Activated CD4-positive, alpha-beta T cell treated with anti-CD3 and anti-CD28 coated beads for 24 hours (primary cell): ENCODE measurements at regions not wholly inside any gene's neighbourhood (a gene's known extent, or its start where the extent isn't known, plus 50 kb on each side); places are given as distances from the start of the nearest gene placed in this dataset.
"Not testable (repeated sequence)": the region's sequence is repeated elsewhere in the genome, so short reads cannot be mapped to it uniquely, and the experiment has no call there.

Experiments
- DNase-seq, 2 donors: peaks; one replicate each; pipeline ENCODE4 v3.0.0-alpha.2; 2020; ENCODE audit warnings: low read depth in 2 of 2

DNA sequence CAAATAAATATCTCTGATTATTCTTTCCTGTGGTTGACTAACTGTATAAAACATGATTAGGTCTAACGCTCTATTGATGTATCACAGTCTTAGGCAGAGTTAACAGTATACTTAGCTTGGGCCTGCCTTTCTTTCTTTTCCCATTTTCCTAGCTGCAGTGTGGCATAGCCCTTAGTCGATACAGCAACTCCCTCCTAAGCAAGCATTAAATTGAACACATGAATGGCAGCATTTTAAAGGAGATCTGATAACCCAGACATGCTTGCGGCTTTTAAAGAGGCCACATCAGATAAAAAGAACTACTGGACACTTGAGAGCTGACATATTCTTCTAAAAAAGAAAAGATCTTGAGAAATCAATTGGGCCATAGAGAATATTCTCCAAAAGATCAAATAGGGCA, 312.0 kb upstream of the TMPRSS15 start:
- DNase-seq, result no peak

- DNase-seq, result no peak
These were observed 313.1 kb upstream of the TMPRSS15 start for GRCh38 chr21:18716578-18717138.

DNA sequence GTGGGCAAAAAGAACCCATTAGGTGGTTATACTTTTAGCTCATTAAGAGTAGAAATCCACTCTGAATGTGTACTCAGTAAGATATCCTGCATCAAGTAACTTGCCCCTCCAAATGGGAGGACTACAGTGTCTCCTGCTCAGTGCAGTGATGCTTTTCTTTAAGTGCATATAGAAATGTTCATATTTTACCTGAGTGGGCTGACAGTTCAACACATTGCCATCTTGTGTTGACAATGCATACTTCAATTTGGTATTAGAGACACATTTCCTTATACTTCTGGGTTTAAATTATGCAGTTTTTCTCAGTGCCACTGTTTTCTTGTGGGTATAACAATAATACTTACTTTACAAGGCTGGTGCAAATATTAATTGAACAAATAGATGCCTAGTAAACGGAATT, 318.6 kb upstream of the TMPRSS15 start:
- no peak for DNase-seq

DNA sequence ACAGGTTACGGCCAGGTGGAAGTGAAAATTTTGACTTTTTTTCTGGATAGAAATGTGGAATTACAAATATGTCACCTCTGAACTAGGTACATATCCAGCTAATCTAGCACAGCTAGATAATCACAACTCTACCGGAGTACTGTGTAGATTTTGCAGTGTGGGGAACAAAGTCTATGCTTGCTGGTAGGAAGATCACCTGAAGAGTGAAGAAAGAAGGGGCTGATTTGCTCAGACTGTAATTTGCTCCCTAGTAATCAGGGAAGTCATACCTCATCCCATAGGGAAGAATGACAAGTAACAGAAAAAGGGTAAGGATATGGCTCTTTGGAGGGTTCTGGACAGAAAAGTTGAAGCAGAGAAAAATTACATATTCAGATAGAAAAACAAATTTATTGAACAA, 319.6 kb upstream of the TMPRSS15 start:
- no peak for DNase-seq

DNA sequence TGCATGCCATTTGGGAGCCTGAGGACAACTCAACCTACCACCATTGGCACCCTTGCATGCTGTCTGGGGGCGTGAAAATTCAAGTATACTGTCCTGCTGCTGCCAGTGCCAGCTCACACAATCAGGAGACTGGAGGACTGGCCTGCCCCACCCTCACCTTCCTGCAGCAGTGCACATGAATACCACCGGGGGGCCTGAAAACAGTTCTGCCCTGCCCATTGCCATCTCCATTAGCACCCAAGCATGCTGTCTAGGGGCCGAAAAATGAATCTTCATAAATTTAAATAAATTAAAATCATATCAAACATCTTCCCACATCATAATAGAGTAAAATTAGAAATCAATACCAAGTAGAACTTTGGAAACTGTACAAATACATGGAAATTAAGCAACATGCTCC, 322.1 kb upstream of the TMPRSS15 start:
- DNase-seq, result no peak

DNA sequence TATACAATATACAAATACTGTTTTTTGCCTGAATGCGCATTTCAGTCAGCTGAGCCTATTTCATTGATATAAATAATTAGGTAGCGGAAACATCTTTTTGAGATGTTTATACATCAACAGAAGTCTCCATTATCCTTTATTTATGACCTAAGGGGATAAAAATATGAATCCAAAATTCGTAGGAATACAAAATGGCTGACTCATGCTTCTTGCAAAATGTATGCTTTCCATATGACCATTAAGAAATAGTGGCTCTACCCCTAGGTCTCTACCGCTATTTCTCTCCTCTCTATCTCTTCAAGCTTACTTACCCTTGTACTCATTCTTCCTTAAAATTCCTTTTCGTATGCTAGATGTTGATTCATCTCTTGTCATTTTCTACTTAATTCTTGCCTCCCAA, 338.4 kb upstream of the TMPRSS15 start:
- DNase-seq, result no peak

DNA sequence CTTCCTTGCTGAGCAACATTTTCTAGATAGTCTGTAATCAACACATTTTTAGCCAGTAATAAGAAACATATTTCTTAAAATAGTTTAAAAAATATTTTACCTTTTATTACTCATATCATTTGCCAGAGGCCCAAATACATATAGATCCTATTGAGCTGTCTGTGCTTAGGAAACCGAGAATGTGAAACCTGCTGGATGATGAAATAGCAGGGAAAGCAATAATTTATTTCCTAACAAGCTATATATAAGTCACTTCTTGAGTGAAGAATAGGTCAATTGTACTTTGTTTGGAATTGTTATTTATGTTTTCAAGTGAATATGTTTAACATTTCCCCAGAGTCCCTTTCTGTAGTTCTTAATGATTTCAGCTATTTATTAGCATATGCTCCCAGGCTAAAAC, 339.9 kb upstream of the TMPRSS15 start:
- DNase-seq, result no peak

DNA sequence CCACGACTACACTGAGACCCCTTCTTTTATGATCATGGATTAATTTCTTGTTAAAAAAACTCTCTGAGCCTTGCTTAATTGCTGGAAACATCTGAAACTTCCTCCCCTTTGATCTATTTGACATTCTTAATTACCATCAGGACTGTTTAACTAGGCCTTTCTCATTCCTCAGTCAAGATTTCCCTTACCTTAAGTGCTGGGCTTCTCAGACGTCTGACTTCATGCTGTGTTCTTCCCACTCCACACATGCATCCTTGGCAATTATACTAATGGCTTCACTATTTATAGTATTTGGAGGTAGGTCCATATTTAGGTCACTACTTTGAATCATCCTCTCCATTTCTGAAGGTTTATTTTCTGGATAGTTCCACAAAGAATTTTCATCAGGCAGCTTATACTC, 341.3 kb upstream of the TMPRSS15 start:
- no peak for DNase-seq

DNA sequence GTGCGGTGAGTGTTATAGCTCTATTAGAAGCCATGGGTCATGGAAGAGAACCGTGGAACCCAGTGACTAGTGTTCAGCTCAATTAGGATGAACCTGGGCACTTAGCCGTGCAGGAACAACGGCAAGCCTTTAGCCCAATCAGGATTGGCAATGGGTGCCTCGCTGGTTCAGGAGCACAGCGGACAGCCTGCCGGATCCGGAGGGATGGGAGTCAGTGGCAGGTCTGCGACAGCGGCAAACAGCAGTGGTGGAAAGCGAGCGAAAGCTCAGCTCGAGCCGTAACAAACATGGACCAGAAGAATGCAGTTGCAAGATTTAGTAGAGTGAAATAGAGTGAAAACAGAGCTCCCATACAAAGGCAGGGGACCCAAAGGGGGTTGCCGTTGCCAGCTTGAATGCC, 349.3 kb upstream of the TMPRSS15 start:
- not testable (repeated sequence) for DNase-seq

DNA sequence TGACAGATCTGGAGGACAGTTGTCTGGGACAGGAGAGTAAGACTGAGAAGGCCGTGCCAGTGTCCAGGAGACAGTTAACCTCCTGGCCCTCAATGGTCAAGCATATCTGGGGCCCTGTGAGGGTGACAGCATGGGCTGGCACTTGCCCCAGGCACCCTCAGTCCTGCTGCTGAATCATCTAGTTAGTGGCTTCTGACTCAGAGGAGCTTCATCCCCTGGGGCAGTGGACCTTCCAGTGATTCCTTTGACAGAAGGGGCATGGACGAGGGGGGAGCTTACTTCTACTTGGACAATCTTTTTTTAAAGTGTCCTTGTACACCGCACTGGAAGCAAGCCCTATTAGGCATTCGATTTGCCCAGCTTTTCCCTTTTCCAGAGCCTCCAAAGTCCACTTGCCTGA, 352.7 kb upstream of the TMPRSS15 start:
- not testable (repeated sequence) for DNase-seq

GRCh38 chr21:18759267-18759666, 355.7 kb upstream of the TMPRSS15 start:
- no peak for DNase-seq

GRCh38 chr21:18759751-18760161, 356.2 kb upstream of the TMPRSS15 start:
- DNase-seq, result no peak

GRCh38 chr21:18760247-18760646, 356.7 kb upstream of the TMPRSS15 start:
- DNase-seq, result no peak

DNA sequence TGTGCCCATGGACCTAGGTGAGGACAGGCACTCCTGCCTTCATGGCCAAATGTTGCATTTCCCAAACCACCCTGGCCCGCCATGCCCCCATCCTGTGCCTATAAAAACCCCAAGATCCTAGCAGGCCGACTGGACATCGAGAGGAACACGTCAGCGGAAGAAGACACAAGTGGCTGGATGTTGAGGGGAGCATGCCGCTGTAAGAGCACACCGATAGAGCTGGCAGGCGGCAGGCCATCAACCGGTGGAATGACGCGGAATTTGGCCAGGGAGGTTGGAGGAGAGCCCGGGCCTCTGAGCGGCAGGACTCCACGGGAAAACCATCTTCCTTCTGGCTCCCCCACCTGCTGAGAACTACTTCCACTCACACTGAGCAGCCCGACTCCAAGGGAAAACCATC, 361.1 kb upstream of the TMPRSS15 start:
- no peak for DNase-seq

DNA sequence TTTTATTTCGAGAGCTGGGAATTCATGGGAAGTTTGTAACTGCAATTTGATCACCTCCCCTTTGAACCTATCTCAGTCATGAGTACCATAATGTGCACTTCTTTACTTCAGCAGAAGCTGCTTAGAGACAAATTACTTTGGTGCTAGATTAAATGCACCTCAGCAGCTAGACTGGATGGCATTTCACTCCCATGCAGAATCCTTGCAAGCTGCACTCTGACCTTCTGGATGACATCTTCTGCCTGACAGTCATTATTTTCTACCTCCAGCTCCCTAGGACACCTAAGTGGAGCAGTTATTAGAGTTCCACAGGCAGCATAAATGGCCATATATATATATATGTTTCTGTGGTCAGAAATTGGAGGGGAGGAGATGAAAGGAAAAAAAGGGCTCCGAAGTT, 366.0 kb upstream of the TMPRSS15 start:
- DNase-seq, result no peak

GRCh38 chr21:18771845-18772380, 368.3 kb upstream of the TMPRSS15 start:
- no peak for DNase-seq

DNA sequence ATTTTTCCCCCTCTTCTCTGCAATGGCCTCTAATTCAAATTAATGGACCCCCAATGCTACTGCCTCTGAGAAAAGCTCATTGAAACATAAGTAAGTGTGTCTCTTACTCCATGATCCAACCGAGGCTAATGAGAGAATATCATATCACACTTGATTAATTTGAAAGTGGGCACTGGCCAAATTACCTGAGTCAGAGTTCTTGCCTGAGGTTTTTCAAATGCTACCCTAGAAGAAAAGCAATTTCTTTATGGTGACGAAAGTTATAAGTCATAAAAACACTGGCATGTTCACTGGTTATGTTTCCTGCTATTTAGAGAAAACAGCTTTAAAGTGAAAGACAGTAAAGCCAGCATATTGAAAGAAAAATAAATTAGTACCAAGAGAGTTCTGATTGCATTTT, 368.8 kb upstream of the TMPRSS15 start:
- no peak for DNase-seq

DNA sequence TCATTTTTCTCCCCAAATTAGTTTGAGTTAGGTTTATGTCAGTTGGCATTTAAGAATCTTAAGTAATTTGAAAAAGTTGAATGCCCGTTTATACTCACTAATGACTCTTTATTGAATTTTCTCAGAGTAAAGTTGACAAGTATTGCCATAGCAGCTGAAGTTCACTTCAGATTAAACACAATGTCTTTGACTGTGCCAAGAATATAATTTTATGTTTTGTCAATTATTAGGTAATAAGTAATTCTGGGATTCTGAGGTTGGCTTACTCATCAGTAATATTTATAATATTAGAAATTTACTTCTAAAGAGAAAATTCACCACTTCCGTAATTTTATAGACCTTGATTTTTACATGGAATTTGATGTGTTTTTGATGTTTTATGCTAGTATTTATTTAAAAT, 369.3 kb upstream of the TMPRSS15 start:
- no peak for DNase-seq

- no peak for DNase-seq
These were observed 373.4 kb upstream of the TMPRSS15 start for GRCh38 chr21:18776936-18777335.

DNA sequence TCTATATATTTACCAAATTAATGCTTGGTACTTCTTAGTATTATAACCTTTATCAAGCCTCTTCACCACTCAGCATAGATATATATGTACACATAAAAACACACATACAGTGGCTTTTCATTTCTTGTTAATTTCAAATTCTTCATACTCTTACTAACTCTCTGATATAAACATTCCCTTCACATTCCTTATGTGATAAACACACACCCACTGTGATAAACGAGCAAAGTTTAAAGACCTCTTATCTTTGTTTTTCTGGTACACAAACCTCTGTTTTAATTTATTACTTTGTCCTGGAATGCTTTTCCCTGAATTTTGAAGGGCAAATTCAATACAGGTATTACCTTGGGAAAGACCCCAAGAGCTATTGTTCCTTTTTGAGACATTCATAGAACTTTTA, 379.1 kb upstream of the TMPRSS15 start:
- no peak for DNase-seq

GRCh38 chr21:18801468-18801867, 397.9 kb upstream of the TMPRSS15 start:
- DNase-seq, result no peak

- DNase-seq, result no peak
These were observed 400.0 kb upstream of the TMPRSS15 start for GRCh38 chr21:18803624-18804023.

DNA sequence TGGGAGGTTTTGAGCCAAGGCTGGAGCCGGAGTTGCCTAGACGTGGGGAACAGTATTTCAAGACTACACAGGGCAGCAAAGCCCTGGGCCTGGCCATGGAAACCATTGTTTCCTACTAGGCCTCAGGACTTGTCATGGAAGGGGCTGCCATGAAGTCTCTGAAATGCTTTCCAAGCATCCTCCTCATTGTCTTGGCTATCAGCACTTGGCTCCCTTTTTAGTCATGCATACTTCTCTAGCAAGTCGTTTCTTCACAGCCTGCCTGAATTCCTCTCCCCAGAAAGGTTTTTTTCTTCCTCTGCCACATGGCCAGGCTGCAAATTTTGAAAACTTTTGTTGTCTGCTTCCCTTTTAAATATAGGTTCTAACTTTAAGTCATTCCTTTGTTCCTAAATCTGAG, 406.6 kb upstream of the TMPRSS15 start:
- no peak for DNase-seq

DNA sequence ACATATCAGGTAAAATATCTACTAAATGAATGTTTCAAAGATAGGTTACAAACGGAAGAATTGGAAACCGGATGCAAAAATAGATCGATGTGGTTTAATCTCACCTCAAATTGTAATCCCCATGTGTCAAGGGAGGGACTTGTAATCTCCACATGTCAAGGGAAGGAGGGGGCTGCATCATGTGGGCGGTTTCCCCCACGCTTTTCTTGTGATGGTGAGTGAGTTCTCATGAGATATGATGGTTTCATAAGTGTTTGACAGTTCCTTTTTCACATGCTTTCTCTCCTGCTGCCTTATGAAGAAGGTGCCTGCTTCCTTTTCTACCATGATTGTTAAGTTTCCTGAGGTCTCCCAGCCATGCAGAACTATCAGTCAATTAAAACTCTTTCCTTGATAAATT, 408.7 kb upstream of the TMPRSS15 start:
- DNase-seq, result no peak
